Epidermal melanocyte (primary cell): ENCODE measurements at regions not wholly inside any gene's neighbourhood (a gene's known extent, or its start where the extent isn't known, plus 50 kb on each side); places are given as distances from the start of the nearest gene placed in this dataset.
"Not testable (repeated sequence)": the region's sequence is repeated elsewhere in the genome, so short reads cannot be mapped to it uniquely, and the experiment has no call there.

Source experiments
- DNase-seq: peaks from one replicate; pipeline ENCODE4 v3.0.0; 2011; ENCODE audit warnings: low spot score; ENCODE audit not compliant: insufficient read length

GRCh38 chr14:22388669-22389595 is 200.1 kb downstream of the DAD1 start:
- DNase-seq = no peak

- DNase-seq = no peak
Observed at GRCh38 chr14:22387776-22388241, 201.2 kb downstream of the DAD1 start.

DNA sequence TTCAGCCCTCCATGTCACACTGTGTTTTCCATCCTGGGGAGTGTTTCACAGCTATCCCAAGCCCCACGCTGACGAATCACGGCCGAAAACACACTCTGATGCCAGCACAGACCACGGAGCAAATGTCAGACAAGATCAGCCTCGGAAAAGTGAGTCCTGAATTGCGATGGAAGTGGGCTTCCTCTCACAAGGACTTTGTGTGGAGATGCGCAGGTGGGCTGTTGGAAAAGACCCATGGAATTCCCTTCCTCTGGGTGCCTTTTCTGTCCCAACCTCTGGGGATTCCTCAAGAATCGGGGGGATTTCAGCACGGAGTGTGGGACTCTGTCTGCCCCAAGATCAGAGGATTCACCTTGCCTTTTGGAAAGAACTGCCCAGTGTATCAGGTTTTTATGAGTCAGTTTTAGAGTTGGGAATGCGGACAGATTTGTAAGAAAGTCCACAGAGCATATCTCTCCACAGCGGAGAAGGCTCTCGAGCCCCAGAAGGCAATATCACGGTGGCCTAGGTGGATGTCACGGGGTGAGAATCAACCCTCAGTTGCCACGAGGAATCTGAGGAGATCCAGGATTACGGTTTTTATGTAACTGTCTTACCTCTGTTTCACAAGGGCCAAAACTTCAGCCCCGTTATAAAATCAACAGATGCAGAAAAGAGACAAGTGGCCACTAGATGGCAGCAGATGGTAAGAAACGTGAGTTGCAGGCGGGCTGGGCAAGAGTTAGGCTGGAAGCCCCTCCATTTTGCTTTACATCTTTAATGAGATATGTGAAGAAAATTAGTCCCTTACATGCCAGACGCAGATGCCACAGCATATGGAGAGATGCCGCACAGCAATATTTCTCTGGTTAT is 201.9 kb downstream of the DAD1 start:
- DNase-seq = peak; percentile 59

DNA sequence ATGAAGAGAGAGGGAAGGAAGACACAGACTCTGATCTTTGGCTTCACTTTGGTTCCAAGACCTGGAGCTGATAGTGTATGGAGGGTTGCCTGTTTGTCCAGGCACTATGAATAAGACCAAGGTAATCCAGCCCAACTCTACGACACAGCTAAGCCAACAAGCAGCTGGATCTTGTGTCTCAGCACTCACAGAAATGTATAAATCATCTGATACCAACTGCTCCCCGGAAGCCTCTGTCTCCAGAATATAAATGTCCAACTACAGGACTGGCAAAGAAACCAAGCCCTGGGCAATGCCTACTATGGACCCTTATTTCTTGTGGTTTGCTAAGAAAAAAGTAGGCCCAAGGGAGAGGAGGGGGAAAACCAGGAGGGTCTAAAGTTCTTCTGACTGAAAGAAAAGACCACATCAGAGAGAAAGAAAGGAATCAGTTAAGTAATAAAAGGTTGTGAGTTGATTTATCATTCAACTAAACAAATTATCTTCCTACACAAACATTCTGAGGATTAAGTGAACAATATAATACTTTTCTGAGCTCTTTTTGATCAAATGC is 204.0 kb downstream of the DAD1 start:
- DNase-seq = no peak

GRCh38 chr14:22384167-22384549 is 204.9 kb downstream of the DAD1 start:
- no peak for DNase-seq

- DNase-seq = no peak
Observed at GRCh38 chr14:22383515-22384166, 205.4 kb downstream of the DAD1 start.

DNA sequence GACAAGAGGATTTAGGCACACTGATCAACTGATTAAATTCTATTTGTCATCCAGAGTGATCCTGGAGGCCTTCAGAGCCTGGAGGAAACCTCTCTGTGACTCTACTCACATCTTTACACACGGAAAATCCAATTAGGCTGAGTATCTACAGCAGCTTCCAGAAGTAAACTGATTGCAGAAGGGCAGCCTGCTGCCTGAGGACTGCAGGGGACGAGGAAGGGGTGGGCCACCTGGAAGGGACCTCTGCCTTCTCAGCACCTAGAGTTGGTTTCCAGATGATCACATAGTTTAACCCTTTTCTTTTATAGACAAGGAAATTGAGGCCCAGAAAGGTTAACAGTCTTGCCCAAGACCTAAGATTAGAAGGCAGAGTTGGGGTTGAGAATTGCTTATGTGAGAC is 206.1 kb downstream of the DAD1 start:
- DNase-seq = no peak

DNA sequence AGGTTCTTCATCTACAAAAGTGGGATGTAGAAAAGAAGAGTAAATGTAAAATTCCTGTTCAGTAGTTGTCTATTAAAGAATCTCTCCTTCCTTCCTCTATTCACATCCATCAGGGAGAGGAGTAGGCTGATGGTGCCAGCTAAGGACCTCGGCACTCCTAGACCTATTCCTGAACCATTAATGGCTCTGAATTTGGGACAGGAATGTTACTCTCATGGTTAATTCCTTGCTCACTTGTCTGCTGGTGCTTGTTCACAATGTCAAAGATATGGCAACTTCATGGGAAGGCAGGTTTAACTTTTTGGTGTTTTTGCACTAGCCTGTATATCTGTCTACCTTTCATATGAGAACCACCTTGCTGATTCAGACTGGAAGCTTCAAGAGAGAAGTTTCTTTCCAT is 206.6 kb downstream of the DAD1 start:
- no peak for DNase-seq

- no peak for DNase-seq
Observed at GRCh38 chr14:22381766-22382165, 207.3 kb downstream of the DAD1 start.

GRCh38 chr14:22381408-22381760 is 207.6 kb downstream of the DAD1 start:
- DNase-seq = no peak

DNA sequence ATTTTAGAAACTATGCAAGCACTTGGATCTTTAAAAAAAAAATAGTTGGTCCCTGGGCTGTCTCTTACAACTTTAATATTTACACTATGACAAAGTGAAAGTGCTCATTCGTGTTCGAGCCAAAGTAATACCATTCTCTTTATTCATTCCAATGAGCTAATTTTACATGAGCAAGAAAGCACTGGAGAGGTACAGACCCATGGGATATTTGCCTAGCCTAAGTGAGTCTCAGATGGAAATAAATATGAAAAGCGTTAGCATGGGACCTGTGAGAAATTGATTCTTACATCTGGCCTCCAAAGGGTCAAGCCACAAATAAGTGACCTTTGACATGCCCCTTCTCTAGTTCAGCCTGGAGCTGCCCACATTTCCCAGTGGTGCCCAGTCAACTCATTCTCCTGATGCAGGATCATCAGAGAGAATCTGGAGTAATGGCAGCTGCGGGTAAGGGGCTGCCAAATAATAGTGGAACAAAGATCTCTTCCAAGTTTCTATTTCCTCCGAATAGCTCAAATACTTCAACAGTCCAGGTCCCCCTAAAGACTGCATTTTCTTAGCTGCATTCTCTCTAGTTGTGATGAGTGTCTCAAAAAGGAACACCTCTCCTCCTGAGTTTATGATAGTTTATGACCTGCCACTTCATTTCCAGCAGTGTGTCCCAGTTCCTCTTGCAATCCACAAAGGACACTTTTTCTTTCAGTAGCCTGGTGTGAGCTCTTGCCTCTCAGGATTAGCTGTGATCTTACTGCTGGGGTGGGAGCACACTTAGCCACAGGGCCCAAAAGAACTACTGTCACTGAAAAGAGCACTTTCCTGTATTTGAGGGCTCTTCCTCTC is 208.2 kb downstream of the DAD1 start:
- no peak for DNase-seq

- DNase-seq = no peak
Observed at GRCh38 chr14:22379727-22380126, 209.3 kb downstream of the DAD1 start.

DNA sequence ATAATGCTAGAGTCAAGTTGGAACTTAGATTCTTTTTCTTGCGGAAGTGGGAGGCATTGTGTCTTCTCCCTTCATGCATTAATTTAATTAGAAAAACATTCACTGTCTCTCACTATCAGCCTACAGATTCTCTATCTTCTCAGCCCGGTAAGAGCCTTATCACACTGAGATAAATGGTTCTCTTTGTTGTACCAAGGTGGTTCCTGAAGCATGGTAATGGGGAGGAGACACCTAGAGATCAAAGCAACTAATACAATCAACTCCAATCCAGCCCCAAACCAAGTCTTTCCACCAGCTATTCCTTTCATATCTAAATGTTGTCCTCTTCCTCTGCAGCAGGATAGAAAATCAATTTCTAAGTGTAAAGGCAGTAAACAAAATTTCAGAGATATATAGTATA is 210.8 kb downstream of the DAD1 start:
- DNase-seq = no peak

DNA sequence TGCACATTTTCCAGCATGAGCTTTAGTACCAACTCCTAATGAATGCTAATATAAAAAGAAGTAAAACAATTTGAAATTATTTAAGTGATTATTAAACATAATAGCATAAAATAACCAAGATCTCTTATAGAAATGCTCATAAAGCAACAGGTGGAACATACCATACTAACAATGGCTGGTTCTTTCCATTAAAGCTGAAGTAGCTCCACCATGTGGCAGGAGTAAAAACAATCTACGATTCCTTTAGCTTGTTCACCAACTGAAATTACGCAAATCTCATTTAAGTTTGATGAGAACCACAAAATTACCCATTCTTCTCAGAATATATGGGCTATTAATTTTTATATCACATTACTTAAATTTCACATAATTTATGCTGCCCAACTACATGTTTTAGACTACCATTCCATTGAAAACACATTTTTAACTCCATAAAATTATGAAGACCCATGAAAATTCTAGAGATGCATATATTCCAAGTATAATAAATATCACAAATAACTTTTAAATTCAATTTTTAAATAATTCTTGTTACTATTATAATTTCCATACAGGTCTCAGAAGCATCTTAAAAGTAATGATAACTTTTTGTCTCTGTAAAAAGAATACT is 213.6 kb downstream of the DAD1 start:
- peak; percentile 31 for DNase-seq

- DNase-seq = no peak
Observed at GRCh38 chr14:22370084-22370847, 218.8 kb downstream of the DAD1 start.

- DNase-seq = no peak
Observed at GRCh38 chr14:22358726-22359125, 230.3 kb downstream of the DAD1 start.

DNA sequence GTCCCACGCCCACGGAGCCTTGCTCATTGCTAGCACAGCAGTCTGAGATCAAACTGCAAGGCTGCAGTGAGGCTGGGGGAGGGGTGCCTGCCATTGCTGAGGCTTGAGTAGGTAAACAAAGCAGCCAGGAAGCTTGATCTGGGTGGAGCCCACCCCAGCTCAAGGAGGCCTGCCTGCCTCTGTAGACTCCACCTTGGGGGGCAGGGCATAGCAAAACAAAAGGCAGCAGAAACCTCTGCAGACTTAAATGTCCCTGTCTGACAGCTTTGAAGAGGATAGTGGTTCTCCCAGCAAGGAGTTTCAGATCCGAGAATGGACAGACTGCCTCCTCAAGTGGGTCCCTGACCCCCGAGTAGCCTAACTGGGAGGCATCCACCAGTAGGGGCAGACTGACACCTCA is 239.7 kb downstream of the DAD1 start:
- DNase-seq = not testable (repeated sequence)

- DNase-seq = no peak
Observed at GRCh38 chr14:22344673-22345072, 244.4 kb downstream of the DAD1 start.

- DNase-seq = not testable (repeated sequence)
Observed at GRCh38 chr14:22344209-22344608, 244.8 kb downstream of the DAD1 start.
